SU-DHL-6 (cell line): ENCODE measurements at regions not wholly inside any gene's neighbourhood (a gene's known extent, or its start where the extent isn't known, plus 50 kb on each side); places are given as distances from the start of the nearest gene placed in this dataset.

ENCODE experiments used
- H2AFZ ChIP-seq: fragments of 200-600 bp; sonication (generic); 2 replicates; pipeline ENCODE4 v1.6.1; 2014; ENCODE audit warnings: low read depth, mild to moderate bottlenecking, moderate library complexity, mixed read lengths, antibody characterized with exemption, low read length; ENCODE audit not compliant: severe bottlenecking
- H3F3A ChIP-seq: fragments of 200-600 bp; shearing (Covaris generic); 2 replicates; pipeline ENCODE4 v1.6.0; 2016; ENCODE audit warnings: antibody characterized with exemption, mild to moderate bottlenecking; ENCODE audit not compliant: insufficient read depth
- H3K27ac ChIP-seq: fragments of 200-600 bp; sonication (generic); 2 replicates; pipeline ENCODE4 v1.5.1; 2016; ENCODE audit warnings: low read depth, mild to moderate bottlenecking, low read length, moderate library complexity, mixed read lengths
- H3K27me3 ChIP-seq: fragments of 200-600 bp; sonication (generic), shearing (Covaris generic); 2 replicates; pipeline ENCODE4 v1.6.0; 2014; ENCODE audit warnings: mild to moderate bottlenecking, low read length
- H3K36me3 ChIP-seq: fragments of 200-600 bp; sonication (generic); 2 replicates; pipeline ENCODE4 v1.6.1; 2014; ENCODE audit warnings: mild to moderate bottlenecking, low read length, mixed read lengths
- H3K4me2 ChIP-seq: fragments of 300-600, 200-600 bp; shearing (Covaris generic), sonication (generic); 2 replicates; pipeline ENCODE4 v1.6.0; 2014; ENCODE audit warnings: low read length, low read depth, mild to moderate bottlenecking; ENCODE audit not compliant: poor library complexity, severe bottlenecking
- H3K4me3 ChIP-seq: fragments of 200-600 bp; sonication (generic); 2 replicates; pipeline ENCODE4 v1.5.1; 2014; ENCODE audit warnings: antibody characterized with exemption, low read length, mild to moderate bottlenecking, mixed read lengths; ENCODE audit not compliant: insufficient read depth, poor library complexity, severe bottlenecking
- H3K79me2 ChIP-seq: fragments of 200-600 bp; sonication (generic); 2 replicates; pipeline ENCODE4 v1.6.1; 2014; ENCODE audit warnings: mild to moderate bottlenecking, low read length, moderate library complexity; ENCODE audit not compliant: insufficient read depth
- H3K9ac ChIP-seq: fragments of 200-600 bp; sonication (generic); 2 replicates; pipeline ENCODE4 v1.7.0; 2014; ENCODE audit warnings: mild to moderate bottlenecking, low read length
- H3K9me2 ChIP-seq: fragments of 200-600 bp; sonication (generic); replicated peaks from 2 replicates; pipeline ENCODE4 v1.6.1; 2014; ENCODE audit warnings: low read length; ENCODE audit not compliant: insufficient read depth
- H3K9me3 ChIP-seq: fragments of 200-600 bp; sonication (generic); 2 replicates; pipeline ENCODE4 v1.6.1; 2014; ENCODE audit warnings: low read length, mixed read lengths; ENCODE audit not compliant: insufficient read depth
- H4K20me1 ChIP-seq: fragments of 200-600 bp; sonication (generic); 2 replicates; pipeline ENCODE4 v1.6.1; 2014; ENCODE audit warnings: low read depth, mild to moderate bottlenecking, antibody characterized with exemption, low read length, moderate library complexity, mixed read lengths
- CTCF ChIP-seq: fragments of 200-600 bp; sonication (generic); IDR thresholded peaks from one replicate; pipeline ENCODE4 v1.5.1; 2017; ENCODE audit warnings: antibody characterized with exemption, mild to moderate bottlenecking, low read length, moderate library complexity; ENCODE audit not compliant: insufficient read depth, poor library complexity, severe bottlenecking
- EZH2phosphoT487 ChIP-seq: fragments of 200-600 bp; sonication (generic), shearing (Covaris generic); conservative IDR thresholded peaks from 2 replicates; pipeline ENCODE4 v1.6.1; 2018; ENCODE audit warnings: mild to moderate bottlenecking, antibody characterized with exemption, low read length, moderate library complexity, mixed read lengths

- no peak for TF ChIP-seq CTCF
- TF ChIP-seq EZH2phosphoT487: no peak
Measured at GRCh38 chr21:35282944-35283343, 233.8 kb upstream of the RUNX1 start.

GRCh38 chr21:35281956-35282355, 232.9 kb upstream of the RUNX1 start:
- Histone ChIP-seq H3K9me3 (no peaks in the 10 kb centered on the region), H4K20me1 (no peaks in the 10 kb centered on the region), H3F3A (no peaks in the 10 kb centered on the region), H3K4me2 (no peak overlapping the region), H3K4me3 (no peak overlapping the region), H3K9me2 (no peaks in the 10 kb centered on the region), H2AFZ (no peak overlapping the region), H3K36me3 (no peaks in the 10 kb centered on the region), H3K27ac (no peak overlapping the region), H3K79me2 (no peaks in the 10 kb centered on the region), H3K27me3 (no peaks in the 10 kb centered on the region), H3K9ac (no peak overlapping the region)
- TF ChIP-seq EZH2phosphoT487 (no peak), CTCF (no peak)

More at GRCh38 chr21:35282944-35283343, 233.8 kb upstream of the RUNX1 start:
- Histone ChIP-seq H3K27me3 (no peaks in the 10 kb centered on the region), H3K4me3 (no peak overlapping the region), H3K4me2 (no peak overlapping the region), H4K20me1 (no peaks in the 10 kb centered on the region), H3K9me2 (no peaks in the 10 kb centered on the region), H3K9me3 (0 out of 2 replicates have a peak, but pooled peaks cover 3% of the 10 kb centered on the region), H3K79me2 (no peaks in the 10 kb centered on the region), H3F3A (no peaks in the 10 kb centered on the region), H3K9ac (no peak overlapping the region), H2AFZ (no peak overlapping the region), H3K27ac (no peak overlapping the region), H3K36me3 (no peaks in the 10 kb centered on the region)

- no peak overlapping the region for H2AFZ ChIP-seq
- no peak overlapping the region for H3K9ac ChIP-seq
- no peaks in the 10 kb centered on the region for H3K9me3 ChIP-seq
- H3K36me3 ChIP-seq: no peaks in the 10 kb centered on the region
- H3K4me2 ChIP-seq: no peak overlapping the region
- no peaks in the 10 kb centered on the region for H3K27me3 ChIP-seq
- no peak overlapping the region for H3K4me3 ChIP-seq
- no peaks in the 10 kb centered on the region for H4K20me1 ChIP-seq
- H3F3A ChIP-seq: no peaks in the 10 kb centered on the region
- H3K27ac ChIP-seq: no peak overlapping the region
- no peak for TF ChIP-seq EZH2phosphoT487
- no peak for TF ChIP-seq CTCF
- H3K79me2 ChIP-seq: no peaks in the 10 kb centered on the region
- no peaks in the 10 kb centered on the region for H3K9me2 ChIP-seq
Measured at GRCh38 chr21:35280231-35280630, 231.1 kb upstream of the RUNX1 start.

DNA sequence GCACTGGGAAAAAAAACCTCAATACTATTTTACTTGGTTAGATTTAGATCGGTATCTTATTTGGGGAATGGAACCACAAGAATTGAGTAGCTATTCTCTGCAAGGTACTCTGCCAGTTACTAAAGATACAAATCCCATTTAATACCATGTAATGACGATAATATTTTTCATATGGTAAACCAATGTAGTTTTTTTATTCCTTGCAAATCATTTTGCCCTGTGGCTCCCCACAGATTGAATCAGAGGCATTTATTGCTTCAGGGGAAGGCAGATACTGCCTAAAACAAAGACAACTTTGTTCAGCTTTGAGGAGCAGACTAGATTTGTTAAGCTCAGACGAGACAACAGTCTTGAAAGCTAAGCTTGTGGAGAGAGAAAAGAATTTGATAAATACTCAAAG, 226.7 kb upstream of the RUNX1 start:
- Histone ChIP-seq H3K79me2 (no peaks in the 10 kb centered on the region), H3K27me3 (no peaks in the 10 kb centered on the region), H3K4me2 (no peak overlapping the region), H3K36me3 (no peaks in the 10 kb centered on the region), H3F3A (no peaks in the 10 kb centered on the region), H3K9me3 (no peaks in the 10 kb centered on the region), H3K27ac (no peak overlapping the region), H2AFZ (no peak overlapping the region), H4K20me1 (no peaks in the 10 kb centered on the region), H3K4me3 (no peak overlapping the region), H3K9ac (no peak overlapping the region), H3K9me2 (no peaks in the 10 kb centered on the region)
- no peak for TF ChIP-seq EZH2phosphoT487
- TF ChIP-seq CTCF: no peak
